ENCODE measurements at regions not wholly inside any gene's neighbourhood (a gene's known extent, or its start where the extent isn't known, plus 50 kb on each side); places are given as distances from the start of the nearest gene placed in this dataset.

GRCh38 chr6:1538369-1538768, 71.3 kb upstream of the FOXC1 start:
- Histone ChIP-seq H3K4me1 (ENCODE audit: low read depth) (peaks cover 6% of the 10 kb centered on the region), H3K4me3 (no peak overlapping the region), H3K9me3 (no peaks in the 10 kb centered on the region), H3K36me3 (ENCODE audit: low read depth) (no peaks in the 10 kb centered on the region)
- DNase-seq (no peak), ATAC-seq (no peak)
- no peak for TF ChIP-seq CTCF (IDR thresholded peaks at IDR 0.05)
- intact Hi-C loops (cut with DNase I, micrococcal nuclease): no loop called here

GRCh38 chr6:1538810-1539478, 70.8 kb upstream of the FOXC1 start:
- ATAC-seq: no peak
- no peak for TF ChIP-seq CTCF (IDR thresholded peaks at IDR 0.05)
- Histone ChIP-seq H3K4me1 (ENCODE audit: low read depth) (peaks cover 6% of the 10 kb centered on the region), H3K9me3 (no peaks in the 10 kb centered on the region), H3K36me3 (ENCODE audit: low read depth) (no peaks in the 10 kb centered on the region), H3K4me3 (no peak overlapping the region)
- intact Hi-C loops (cut with DNase I, micrococcal nuclease): no loop called here
- DNase-seq: no peak

GRCh38 chr6:1540864-1541521, 68.7 kb upstream of the FOXC1 start:
- peaks cover 6% of the 10 kb centered on the region for H3K4me1 ChIP-seq (ENCODE audit: low read depth)
- DNase-seq (no peak), ATAC-seq (no peak)
- no peaks in the 10 kb centered on the region for H3K9me3 ChIP-seq
- intact Hi-C loops (cut with DNase I, micrococcal nuclease): no loop called here
- no peaks in the 10 kb centered on the region for H3K36me3 ChIP-seq (ENCODE audit: low read depth)
- H3K4me3 ChIP-seq: no peak overlapping the region
- TF ChIP-seq CTCF (IDR thresholded peaks at IDR 0.05): no peak

GRCh38 chr6:1542335-1542734, 67.4 kb upstream of the FOXC1 start:
- no peak overlapping the region for H3K4me3 ChIP-seq
- no peaks in the 10 kb centered on the region for H3K9me3 ChIP-seq
- intact Hi-C loops (cut with DNase I, micrococcal nuclease): no loop called here
- DNase-seq: no peak
- TF ChIP-seq CTCF (IDR thresholded peaks at IDR 0.05): no peak
- H3K36me3 ChIP-seq (ENCODE audit: low read depth): no peaks in the 10 kb centered on the region
- ATAC-seq: no peak
- no peaks in the 10 kb centered on the region for H3K4me1 ChIP-seq (ENCODE audit: low read depth)

GRCh38 chr6:1542764-1543163, 67.0 kb upstream of the FOXC1 start:
- Histone ChIP-seq H3K36me3 (ENCODE audit: low read depth) (no peaks in the 10 kb centered on the region), H3K4me1 (ENCODE audit: low read depth) (no peaks in the 10 kb centered on the region), H3K4me3 (no peak overlapping the region), H3K9me3 (no peaks in the 10 kb centered on the region)
- DNase-seq (no peak), ATAC-seq (no peak)
- intact Hi-C loops (cut with DNase I, micrococcal nuclease): no loop called here
- TF ChIP-seq CTCF (IDR thresholded peaks at IDR 0.05): no peak

Measured in mucosa of descending colon (tissue), 3 donors.